ENCODE measurements at regions not wholly inside any gene's neighbourhood (a gene's known extent, or its start where the extent isn't known, plus 50 kb on each side); places are given as distances from the start of the nearest gene placed in this dataset.

DNA sequence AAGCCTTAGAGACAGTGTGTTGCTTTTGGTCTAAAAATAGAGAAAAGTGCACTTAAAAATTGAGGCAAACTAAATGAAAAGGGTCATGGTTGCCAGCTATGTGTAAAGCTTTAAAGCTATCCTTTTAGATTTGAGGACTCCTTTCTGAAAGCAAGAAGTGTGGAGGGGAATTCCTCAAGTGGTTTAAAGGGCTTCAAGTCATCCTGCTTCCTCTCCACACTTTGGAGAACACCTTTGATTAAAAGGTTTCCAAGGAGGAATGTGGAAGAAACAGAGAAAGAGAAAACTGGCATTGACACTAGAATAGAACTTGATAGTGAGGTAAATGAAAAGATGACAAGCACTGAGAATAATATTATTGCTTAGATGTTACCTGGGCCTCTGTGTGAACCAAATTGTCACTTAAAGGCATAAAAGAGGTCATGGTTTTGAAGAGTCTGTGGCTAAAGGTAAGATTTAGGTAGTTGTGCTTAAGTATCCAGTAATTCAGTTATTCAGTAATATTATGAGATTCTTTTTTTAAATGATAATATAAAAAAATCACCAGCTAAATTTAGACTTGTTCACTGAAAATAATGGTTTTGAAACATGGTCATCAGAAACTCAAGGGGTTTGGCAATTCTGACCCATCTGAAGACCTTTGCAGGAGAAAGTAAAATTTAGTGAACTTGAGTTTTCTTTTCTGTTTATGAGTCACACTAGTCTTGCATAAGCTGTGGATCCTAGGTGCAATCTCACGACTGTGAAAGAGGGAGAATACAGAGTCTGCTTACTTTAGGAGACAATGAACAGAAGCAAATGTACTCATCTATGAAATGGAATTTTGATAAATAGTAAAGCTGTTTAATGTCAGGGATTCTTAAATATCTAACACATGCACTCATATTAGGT, 466.0 kb downstream of the KIF20B start:
- no peak overlapping the region for H3K4me2 ChIP-seq (replicated peaks; ENCODE audit: low read depth, low read length, poor library complexity, severe bottlenecking)
- H2AFZ ChIP-seq (ENCODE audit: insufficient read depth, low read depth, low read length, poor library complexity, severe bottlenecking) = no peak overlapping the region
- Mint-ChIP-seq H3K27ac (no peak overlapping the region), H3K9me3 (ENCODE audit: insufficient read depth) (peaks cover 4% of the 10 kb centered on the region), H3K4me3 (no peak overlapping the region), H3K4me1 (no peaks in the 10 kb centered on the region), H3K27me3 (peaks cover 5% of the 10 kb centered on the region)
- H3K9me3 ChIP-seq (ENCODE audit: control extremely low read depth in 1 of 3, control insufficient read depth in 2 of 3, insufficient read depth in 1 of 3, low read length in 2 of 3) = no peaks in the 10 kb centered on the region
- no peak for DNase-seq
- H3K36me3 ChIP-seq (replicated peaks in 1 of 2; ENCODE audit: control extremely low read depth in 1 of 2, control insufficient read depth in 1 of 2, extremely low read depth in 1 of 2, insufficient read depth in 2 of 2, low read length in 1 of 2) = no peaks in the 10 kb centered on the region
- TF ChIP-seq, protein P1, sequence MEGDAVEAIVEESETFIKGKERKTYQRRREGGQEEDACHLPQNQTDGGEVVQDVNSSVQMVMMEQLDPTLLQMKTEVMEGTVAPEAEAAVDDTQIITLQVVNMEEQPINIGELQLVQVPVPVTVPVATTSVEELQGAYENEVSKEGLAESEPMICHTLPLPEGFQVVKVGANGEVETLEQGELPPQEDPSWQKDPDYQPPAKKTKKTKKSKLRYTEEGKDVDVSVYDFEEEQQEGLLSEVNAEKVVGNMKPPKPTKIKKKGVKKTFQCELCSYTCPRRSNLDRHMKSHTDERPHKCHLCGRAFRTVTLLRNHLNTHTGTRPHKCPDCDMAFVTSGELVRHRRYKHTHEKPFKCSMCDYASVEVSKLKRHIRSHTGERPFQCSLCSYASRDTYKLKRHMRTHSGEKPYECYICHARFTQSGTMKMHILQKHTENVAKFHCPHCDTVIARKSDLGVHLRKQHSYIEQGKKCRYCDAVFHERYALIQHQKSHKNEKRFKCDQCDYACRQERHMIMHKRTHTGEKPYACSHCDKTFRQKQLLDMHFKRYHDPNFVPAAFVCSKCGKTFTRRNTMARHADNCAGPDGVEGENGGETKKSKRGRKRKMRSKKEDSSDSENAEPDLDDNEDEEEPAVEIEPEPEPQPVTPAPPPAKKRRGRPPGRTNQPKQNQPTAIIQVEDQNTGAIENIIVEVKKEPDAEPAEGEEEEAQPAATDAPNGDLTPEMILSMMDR (IDR thresholded peaks at IDR 0.05) = no peak
- no peak for TF ChIP-seq EZH2 (IDR thresholded peaks at IDR 0.05; ENCODE audit: borderline replicate concordance, insufficient read depth, low read depth, low read length, poor library complexity, severe bottlenecking)
- H3K9ac ChIP-seq (ENCODE audit: low read length) = no peak overlapping the region
- H3K27ac ChIP-seq (ENCODE audit: low read length in 2 of 2) = no peak overlapping the region
- CTCF ChIA-PET = no interaction called here
- no peaks in the 10 kb centered on the region for H4K20me1 ChIP-seq (ENCODE audit: control insufficient read depth, insufficient read depth, low read length, poor library complexity, severe bottlenecking)
- no peak overlapping the region for H3K4me3 ChIP-seq (ENCODE audit: control extremely low read depth in 1 of 5, extremely low read depth in 1 of 5, insufficient read depth in 1 of 5, low read depth in 2 of 5, low read length in 4 of 5)
- intact Hi-C loops (cut with micrococcal nuclease) = no loop called here
- H3K79me2 ChIP-seq (ENCODE audit: control insufficient read depth, insufficient read depth, low read length) = no peaks in the 10 kb centered on the region
- no CpG with 5 or more reads among the region's 1 CpG for WGBS (ENCODE audit: insufficient coverage)
- H3K4me1 ChIP-seq (ENCODE audit: control insufficient read depth in 2 of 2, insufficient read depth in 2 of 2, low read length in 2 of 2) = no peaks in the 10 kb centered on the region
- ATAC-seq (ENCODE audit: low read depth) = no peak
- POLR2A ChIA-PET = no interaction called here
- no peaks in the 10 kb centered on the region for H3K27me3 ChIP-seq (replicated peaks in 1 of 4; ENCODE audit: control extremely low read depth in 1 of 4, control insufficient read depth in 3 of 4, insufficient read depth in 4 of 4, low read length in 3 of 4)

DNA sequence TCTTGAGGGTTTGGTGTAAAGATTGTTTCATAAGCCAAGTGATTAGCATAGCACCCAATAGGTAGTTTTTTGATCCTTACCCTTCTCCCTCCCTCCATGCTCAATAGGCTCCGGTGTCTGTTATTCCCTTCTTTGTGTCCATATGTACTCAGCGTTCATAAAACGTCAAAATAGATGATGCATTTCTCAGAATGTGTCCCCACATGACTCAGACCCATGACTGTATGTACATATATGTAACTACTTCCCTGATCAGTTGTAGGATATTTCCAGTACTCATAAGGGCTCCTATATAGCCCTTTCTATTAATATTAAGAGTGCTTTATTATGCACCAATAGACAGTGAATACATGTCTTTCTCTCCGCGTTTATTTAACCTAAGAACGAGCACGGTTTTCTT, 466.9 kb downstream of the KIF20B start:
- DNase-seq = no peak
- H3K4me1 Mint-ChIP-seq = no peaks in the 10 kb centered on the region
- H3K4me3 Mint-ChIP-seq = no peak overlapping the region
- H3K4me1 ChIP-seq (ENCODE audit: control insufficient read depth in 2 of 2, insufficient read depth in 2 of 2, low read length in 2 of 2) = no peaks in the 10 kb centered on the region
- ChIA-PET CTCF (no interaction called here), POLR2A (no interaction called here)
- peaks cover 5% of the 10 kb centered on the region for H3K27me3 Mint-ChIP-seq
- H3K9me3 Mint-ChIP-seq (ENCODE audit: insufficient read depth) = peaks cover 4% of the 10 kb centered on the region
- no peaks in the 10 kb centered on the region for H3K9me3 ChIP-seq (ENCODE audit: control extremely low read depth in 1 of 3, control insufficient read depth in 2 of 3, insufficient read depth in 1 of 3, low read length in 2 of 3)
- no peak overlapping the region for H2AFZ ChIP-seq (ENCODE audit: insufficient read depth, low read depth, low read length, poor library complexity, severe bottlenecking)
- no peak overlapping the region for H3K4me3 ChIP-seq (ENCODE audit: control extremely low read depth in 1 of 5, extremely low read depth in 1 of 5, insufficient read depth in 1 of 5, low read depth in 2 of 5, low read length in 4 of 5)
- no CpG with 5 or more reads among the region's 7 CpGs for WGBS (ENCODE audit: insufficient coverage)
- H3K27ac ChIP-seq (ENCODE audit: low read length in 2 of 2) = no peak overlapping the region
- H3K4me2 ChIP-seq (replicated peaks; ENCODE audit: low read depth, low read length, poor library complexity, severe bottlenecking) = no peak overlapping the region
- no peak for ATAC-seq (ENCODE audit: low read depth)
- no peaks in the 10 kb centered on the region for H3K27me3 ChIP-seq (replicated peaks in 1 of 4; ENCODE audit: control extremely low read depth in 1 of 4, control insufficient read depth in 3 of 4, insufficient read depth in 4 of 4, low read length in 3 of 4)
- no peak for TF ChIP-seq EZH2 (IDR thresholded peaks at IDR 0.05; ENCODE audit: borderline replicate concordance, insufficient read depth, low read depth, low read length, poor library complexity, severe bottlenecking)
- TF ChIP-seq, protein P1 (IDR thresholded peaks at IDR 0.05) = no peak
- no peaks in the 10 kb centered on the region for H3K36me3 ChIP-seq (replicated peaks in 1 of 2; ENCODE audit: control extremely low read depth in 1 of 2, control insufficient read depth in 1 of 2, extremely low read depth in 1 of 2, insufficient read depth in 2 of 2, low read length in 1 of 2)
- H3K9ac ChIP-seq (ENCODE audit: low read length) = no peak overlapping the region
- intact Hi-C loops (cut with micrococcal nuclease) = no loop called here
- H4K20me1 ChIP-seq (ENCODE audit: control insufficient read depth, insufficient read depth, low read length, poor library complexity, severe bottlenecking) = no peaks in the 10 kb centered on the region
- H3K79me2 ChIP-seq (ENCODE audit: control insufficient read depth, insufficient read depth, low read length) = no peaks in the 10 kb centered on the region
- no peak overlapping the region for H3K27ac Mint-ChIP-seq

Data from B cell (primary cell).